ENCODE measurements at regions not wholly inside any gene's neighbourhood (a gene's known extent, or its start where the extent isn't known, plus 50 kb on each side); places are given as distances from the start of the nearest gene placed in this dataset.

DNA sequence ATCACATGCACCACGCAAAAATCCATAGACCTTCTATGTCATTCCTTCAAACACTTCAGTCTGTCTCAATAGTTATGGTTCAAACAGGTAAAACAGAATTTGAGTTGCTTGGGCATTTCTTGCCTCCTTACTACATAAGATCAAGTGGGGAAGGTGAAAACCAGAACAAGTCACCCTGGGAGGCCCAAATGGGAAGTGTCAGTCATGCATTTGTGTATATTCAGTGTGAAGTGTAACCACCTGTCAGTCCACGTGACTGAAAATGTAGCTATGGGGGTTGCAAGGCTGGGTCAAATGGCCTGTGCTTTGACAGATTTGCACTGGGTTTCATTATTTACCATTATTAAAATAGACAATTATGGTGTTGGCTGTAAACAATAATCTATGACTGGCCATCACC is 176.6 kb upstream of the VIPR2 start:
- TF ChIP-seq ZFX (IDR thresholded peaks at IDR 0.05; ENCODE audit: borderline replicate concordance): no peak
- TF ChIP-seq, protein P1, sequence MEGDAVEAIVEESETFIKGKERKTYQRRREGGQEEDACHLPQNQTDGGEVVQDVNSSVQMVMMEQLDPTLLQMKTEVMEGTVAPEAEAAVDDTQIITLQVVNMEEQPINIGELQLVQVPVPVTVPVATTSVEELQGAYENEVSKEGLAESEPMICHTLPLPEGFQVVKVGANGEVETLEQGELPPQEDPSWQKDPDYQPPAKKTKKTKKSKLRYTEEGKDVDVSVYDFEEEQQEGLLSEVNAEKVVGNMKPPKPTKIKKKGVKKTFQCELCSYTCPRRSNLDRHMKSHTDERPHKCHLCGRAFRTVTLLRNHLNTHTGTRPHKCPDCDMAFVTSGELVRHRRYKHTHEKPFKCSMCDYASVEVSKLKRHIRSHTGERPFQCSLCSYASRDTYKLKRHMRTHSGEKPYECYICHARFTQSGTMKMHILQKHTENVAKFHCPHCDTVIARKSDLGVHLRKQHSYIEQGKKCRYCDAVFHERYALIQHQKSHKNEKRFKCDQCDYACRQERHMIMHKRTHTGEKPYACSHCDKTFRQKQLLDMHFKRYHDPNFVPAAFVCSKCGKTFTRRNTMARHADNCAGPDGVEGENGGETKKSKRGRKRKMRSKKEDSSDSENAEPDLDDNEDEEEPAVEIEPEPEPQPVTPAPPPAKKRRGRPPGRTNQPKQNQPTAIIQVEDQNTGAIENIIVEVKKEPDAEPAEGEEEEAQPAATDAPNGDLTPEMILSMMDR (IDR thresholded peaks at IDR 0.05): no peak
